Hepatic stellate cell (primary cell): ENCODE measurements at regions not wholly inside any gene's neighbourhood (a gene's known extent, or its start where the extent isn't known, plus 50 kb on each side); places are given as distances from the start of the nearest gene placed in this dataset.

ENCODE experiments used
- DNase-seq: peaks from one replicate; pipeline ENCODE4 v3.0.0; 2011; ENCODE audit warnings: low spot score

DNA sequence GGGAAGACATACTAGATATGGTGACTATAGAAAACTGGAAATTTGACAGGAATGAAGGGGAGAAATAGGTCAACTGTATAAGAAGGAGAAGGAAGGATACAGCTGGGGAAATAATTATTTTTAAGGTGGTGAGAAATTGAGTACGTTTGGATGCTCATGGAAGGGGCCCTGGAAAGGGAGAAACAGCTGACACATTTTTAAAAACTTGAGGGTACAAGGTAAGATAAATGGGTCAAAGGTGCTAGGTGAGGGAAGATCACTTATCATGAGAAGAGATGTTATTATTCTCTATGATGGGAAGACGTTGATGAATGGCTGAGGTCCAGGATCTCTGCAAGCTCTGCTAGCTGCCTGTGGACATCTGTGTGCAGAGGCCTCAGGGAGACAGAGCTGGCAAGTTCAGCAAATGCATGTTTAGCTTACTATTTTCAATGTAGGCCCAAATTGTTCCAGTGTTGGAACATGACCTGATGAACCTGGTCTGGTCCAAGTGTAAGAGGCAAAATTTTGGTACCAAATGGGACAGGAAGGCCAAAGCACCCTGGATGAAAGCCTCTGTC, 181.7 kb downstream of the MTRR start:
- DNase-seq, result no peak

DNA sequence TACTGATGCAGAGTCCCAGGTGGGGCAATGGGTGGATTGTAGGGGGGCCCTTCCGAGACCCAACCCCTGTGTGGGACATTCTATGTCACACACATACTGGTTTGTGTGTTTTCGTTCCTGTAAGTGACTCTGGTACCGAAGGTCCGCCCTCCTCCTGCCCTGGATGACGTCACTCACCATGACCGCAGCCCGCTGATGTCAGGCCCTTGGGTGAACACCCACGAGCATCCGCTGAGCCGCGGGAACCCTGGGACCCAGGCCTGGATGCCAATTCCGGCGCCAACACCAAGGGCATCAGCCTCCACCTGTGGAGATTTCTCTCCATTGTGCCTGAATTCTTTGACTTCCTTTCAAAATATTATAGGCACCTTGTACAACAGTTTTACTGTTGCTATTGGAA, 184.3 kb downstream of the MTRR start:
- DNase-seq, result no peak

DNA sequence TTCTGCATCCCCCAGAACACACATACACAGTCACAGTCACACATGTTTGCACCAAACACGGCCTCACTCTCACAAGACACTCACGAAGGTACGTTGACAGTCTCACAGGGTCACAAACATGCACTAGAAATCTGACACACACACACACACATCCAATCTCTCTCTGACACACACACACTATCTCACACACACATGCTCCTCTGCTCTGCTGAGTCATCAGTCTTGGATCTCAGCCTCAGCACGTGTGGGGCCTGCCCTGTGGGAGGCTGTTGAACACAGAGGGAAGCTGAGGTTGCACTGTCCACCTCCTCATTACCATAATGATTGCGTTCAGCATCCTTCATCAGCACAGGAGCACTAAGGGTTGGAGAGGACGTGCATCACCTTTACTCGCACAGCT, 188.8 kb downstream of the MTRR start:
- no peak for DNase-seq

DNA sequence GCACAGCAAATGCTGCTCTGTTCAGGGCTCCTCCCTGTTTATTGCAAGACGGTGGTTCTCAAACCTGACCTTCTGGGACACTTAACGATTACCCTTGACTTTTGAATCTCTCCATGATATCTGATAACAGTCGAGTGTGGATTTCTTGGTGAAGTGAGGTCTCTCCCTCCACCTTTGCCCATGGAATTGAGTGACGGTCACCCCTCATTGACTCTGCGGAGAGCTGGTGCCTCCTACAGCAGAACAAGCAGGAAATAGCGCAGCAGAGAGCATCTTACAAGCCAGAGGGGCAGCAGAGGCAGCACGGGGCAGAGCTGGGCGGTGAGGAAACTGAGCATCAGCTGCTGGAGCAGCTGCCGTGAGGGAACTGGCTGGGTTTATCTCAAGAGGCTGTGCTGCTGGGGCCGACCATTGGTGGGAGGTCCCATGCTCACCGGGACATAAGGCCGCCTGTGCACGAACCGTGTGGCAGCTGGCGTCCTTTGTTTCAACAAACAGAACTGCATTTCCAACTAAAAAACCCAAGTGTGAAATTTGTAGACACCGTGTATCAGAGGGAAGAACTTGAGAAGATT, 189.8 kb downstream of the MTRR start:
- no peak for DNase-seq

- no peak for DNase-seq
Measured at GRCh38 chr5:8059337-8059736, 190.4 kb downstream of the MTRR start.

GRCh38 chr5:8060235-8060952, 191.4 kb downstream of the MTRR start:
- no peak for DNase-seq

DNA sequence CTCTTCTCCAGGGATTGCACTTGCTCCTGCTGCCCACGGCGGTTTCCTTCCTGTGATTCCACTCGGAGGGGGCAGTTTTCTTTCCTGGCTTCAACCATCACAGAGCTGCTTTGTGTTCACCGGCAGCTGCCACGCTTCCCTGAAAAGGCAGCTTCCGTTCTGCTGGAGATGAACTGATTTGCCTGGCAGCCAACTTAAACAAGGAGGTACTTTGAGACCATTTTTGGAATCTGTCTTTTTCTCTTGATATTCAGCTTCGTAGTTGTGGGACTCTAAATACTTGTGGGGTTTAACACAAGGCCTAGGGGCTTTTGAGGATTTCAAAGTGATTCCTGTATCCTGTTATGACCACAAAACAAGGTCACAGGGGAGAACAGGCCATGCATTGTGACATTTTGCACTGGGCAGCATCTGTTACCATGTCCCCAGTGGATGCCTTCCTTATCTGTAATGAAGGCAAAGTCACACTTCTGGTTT, 192.0 kb downstream of the MTRR start:
- DNase-seq, result no peak

DNA sequence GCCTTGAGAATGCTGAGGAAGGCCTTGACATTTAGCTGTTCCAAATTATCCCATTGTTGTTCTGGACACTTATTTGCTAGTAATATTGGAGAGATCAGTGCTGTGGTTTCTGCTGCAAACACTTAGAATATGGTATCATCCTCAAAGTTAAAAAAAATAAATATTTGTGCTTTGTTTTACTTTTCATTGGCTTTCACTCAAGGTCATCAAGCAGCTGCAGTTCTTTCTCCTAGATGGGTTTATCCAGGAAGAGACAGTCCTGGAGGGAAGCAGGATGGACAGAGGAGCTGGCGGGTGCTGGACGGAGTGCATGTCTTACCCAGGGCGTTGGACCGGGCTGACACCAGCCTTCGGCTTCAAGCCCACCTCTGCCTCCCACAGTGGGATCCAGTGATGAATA, 193.6 kb downstream of the MTRR start:
- DNase-seq, result no peak

- no peak for DNase-seq
Measured at GRCh38 chr5:8068078-8068477, 199.1 kb downstream of the MTRR start.

- no peak for DNase-seq
Measured at GRCh38 chr5:8070138-8070537, 201.2 kb downstream of the MTRR start.

- no peak for DNase-seq
Measured at GRCh38 chr5:8079056-8079455, 210.1 kb downstream of the MTRR start.

DNA sequence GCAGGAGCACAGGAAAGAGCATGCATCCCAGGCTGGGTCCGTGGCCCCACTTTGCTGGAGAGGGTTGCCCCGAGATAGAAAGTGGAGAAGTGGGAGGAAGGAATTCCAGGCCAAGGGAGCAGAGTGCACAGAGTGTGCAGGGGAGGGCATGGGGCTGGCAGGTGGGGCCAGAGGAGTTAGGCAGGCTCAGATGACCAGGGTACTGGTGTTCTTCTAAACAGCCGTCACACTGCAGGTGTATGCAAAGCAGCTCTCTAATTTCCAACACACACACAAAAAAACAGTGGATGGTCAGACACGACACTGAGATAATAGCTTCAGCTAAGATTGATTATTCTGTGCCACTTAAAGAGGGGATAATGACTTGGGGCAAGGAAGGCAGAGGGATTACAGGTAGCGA, 212.2 kb downstream of the MTRR start:
- no peak for DNase-seq

- no peak for DNase-seq
Measured at GRCh38 chr5:8093669-8094068, 224.7 kb downstream of the MTRR start.

GRCh38 chr5:8094304-8094703, 225.4 kb downstream of the MTRR start:
- DNase-seq, result no peak

GRCh38 chr5:8097146-8097545, 228.2 kb downstream of the MTRR start:
- DNase-seq, result no peak

DNA sequence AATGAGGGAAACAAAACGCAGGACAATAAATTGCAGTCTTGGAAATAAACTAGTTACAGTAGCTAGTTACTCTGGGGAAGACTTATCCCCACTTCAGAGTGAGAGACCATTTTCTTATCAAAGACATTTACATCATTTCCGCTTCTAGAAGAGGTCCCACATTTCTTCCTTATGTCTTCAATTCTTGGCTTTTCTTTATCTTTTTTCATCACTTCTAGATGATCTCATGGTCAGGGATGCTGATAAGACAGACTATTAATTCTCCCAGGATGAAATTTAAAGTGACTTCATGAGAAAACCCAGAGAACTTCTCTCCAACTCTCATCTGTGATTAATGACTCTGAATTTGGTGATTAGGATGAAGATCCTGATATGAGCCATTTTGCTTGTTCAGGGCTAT, 229.1 kb downstream of the MTRR start:
- no peak for DNase-seq

DNA sequence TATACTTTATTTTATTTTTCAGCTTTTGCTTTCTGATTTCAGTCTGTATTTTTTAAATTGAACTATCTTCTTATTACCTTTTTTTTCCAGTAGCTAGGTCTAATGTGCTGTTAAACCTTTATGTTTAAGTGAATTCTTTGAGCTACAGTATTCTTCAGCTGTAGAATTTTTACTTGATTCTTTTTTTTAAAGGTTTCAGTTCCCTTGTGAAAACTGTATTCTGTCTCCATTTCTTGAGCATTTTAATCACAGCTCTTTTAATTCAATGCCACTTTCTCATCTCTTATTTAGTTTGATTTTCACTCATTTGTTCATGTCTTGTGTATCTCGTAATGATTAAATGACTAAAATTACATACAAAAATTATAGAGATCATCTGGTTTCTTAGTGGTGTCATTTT, 233.8 kb downstream of the MTRR start:
- DNase-seq, result no peak

DNA sequence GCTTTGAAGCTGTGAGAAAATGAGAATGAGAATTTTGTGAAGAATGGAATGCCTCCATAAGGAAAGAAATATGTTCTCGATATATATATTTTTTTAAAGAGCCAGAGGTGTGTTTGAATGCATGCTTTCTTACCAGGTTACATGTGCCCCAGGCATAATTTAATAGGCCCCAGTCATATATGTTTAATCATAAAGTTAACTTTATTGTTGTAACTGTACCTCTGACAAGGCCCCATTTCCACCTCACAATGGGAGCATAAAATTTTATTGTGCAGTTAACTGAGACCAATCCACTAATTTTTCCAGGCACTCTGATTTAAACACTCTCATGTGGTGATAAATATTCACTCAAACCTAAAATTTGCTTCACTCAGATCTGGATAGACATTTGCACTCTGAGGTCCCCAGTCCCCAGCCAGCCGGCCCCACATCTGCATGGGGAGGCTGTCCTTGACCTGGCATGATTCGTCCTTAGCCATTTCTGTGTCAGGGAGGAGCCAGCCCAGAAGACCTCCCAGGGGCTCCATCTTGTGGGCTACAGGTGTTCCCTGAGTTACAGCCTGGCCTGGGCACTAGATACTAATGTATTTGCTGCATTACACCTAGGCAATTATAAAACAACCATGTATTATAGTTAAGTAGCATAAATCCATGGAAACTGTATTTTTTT, 245.8 kb downstream of the MTRR start:
- no peak for DNase-seq

GRCh38 chr5:8123559-8123958, 254.6 kb downstream of the MTRR start:
- no peak for DNase-seq

- DNase-seq, result no peak
Measured at GRCh38 chr5:8134609-8135008, 265.7 kb downstream of the MTRR start.

- DNase-seq, result no peak
Measured at GRCh38 chr5:8135742-8136141, 266.8 kb downstream of the MTRR start.

GRCh38 chr5:8136271-8136670, 267.3 kb downstream of the MTRR start:
- no peak for DNase-seq

DNA sequence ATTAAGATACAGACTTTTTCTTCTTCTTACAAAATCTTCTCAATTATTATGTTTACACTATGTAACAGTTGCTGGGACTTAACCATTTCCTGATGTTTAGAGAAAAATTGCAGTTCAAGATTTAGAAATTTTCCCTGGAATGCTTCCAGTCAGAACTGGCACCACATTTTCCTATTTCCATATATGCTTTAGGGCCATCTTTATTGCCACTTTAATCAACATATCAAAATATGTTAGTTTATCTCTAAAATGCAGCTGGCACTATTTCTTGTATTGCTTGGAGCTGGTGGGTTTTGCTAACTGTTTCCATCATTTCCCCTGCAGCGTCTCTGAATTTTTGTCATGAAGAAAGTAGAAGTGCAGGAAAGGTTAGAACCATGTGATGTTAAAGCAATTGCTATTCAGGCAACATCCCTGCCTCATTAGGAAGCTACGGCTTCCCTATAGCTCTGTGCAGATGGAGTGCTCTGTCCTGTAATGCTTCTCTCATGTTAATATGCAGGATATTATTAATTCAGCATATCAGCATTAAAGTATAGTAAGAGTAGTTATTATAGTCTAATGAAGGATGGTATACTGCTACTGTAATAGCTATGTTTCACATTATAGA, 269.1 kb downstream of the MTRR start:
- DNase-seq, result no peak
